HG02973 (cell line): ENCODE measurements at regions not wholly inside any gene's neighbourhood (a gene's known extent, or its start where the extent isn't known, plus 50 kb on each side); places are given as distances from the start of the nearest gene placed in this dataset.

ENCODE experiments used
- ATAC-seq: cut with Tn5 transposase; IDR thresholded peaks from one replicate; pipeline ENCODE4 v1.9.1; 2021; ENCODE audit warnings: moderate library complexity; ENCODE audit not compliant: unreplicated experiment

DNA sequence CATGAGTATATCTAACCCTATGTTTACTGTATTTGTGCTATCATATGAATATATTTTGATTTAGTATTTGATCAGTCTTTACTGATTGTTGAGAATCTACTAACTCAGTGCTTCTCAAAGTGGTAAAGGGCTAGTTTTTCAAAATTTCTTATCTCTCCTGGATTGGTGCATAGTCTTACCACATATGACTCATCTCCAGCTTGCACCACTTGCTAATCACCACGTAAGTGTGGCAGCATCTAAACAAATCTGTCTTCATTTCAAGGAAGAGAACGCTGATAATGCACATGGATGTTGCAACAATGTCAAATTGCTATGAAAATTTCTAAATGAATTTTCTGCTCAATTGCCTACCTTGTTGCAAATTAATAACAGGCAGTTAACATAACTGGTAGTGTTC, 299.5 kb downstream of the PAX1 start:
- ATAC-seq = no peak

DNA sequence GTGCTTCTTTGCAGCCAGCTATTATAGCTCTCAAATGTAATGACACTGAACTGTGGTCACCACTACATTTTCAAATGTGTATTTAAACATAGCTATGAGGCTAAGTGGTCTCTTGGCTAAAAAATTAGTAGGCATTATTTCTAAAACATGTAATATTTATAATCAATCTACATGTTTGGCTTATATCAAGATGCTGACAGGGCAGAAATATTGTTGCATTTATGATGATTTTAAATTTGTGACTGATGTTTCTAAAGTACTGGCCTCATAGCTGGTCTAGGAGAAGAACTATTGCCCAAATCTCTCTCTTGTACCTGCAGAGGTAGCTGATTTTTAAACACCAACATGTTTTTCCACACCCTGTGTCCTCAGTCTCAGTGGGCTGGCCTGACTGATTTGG, 298.2 kb downstream of the PAX1 start:
- ATAC-seq = no peak

DNA sequence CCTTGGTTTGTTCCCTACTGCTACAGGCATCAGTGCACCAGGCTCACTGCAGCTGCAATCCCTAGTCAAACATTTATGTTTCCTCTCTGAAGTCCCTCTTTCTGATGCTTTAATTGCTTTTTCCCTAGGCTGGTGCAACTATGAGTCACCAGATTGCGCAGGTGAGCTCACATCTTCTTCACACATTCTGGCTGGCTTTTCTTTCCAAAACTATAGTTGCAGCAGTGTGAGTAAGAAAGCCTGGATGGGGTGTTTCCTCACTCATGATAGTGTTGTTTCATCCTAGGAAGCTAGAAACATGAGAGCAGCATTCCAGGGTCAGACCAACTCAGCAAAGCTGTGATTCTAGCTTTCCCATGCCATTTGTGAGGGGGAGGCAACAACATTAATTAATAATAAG, 296.4 kb downstream of the PAX1 start:
- no peak for ATAC-seq

DNA sequence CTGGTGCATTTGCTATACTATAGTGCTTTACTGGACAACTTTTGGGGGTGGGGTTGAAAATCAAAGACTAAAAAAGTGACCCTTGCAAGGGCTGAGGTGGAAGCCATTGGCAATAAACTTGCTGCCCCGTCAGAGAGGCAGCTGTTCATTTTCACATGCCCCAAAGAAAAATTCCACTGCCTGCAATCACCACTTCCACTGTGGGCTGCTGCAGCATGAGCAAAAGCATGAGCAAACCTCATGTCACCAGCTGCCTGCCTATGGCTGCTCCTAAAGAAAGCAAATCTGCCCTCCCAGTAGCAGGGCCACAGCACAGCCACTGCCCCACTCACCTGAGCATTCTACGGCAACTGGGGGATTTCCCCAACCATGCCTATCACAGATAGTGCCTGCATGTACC, 290.0 kb downstream of the PAX1 start:
- no peak for ATAC-seq

DNA sequence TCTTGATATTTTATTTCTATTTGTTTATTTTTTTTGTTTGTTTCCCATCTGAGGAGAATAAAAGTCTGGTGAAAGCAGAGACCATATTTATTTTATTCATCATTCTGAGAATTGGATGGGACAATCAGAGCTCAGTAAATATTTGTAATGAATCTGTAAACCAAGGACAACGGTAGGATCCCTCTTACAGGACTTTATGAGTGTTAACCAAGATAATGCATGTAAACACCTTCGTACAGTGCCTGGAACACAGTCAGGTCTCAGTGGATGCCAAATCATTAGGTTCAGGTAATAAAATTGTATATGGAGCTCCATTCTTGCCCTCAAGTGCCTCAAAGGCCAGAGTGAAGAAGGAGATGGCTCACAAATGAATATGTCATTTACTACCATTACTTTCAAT, 288.7 kb downstream of the PAX1 start:
- ATAC-seq = no peak

DNA sequence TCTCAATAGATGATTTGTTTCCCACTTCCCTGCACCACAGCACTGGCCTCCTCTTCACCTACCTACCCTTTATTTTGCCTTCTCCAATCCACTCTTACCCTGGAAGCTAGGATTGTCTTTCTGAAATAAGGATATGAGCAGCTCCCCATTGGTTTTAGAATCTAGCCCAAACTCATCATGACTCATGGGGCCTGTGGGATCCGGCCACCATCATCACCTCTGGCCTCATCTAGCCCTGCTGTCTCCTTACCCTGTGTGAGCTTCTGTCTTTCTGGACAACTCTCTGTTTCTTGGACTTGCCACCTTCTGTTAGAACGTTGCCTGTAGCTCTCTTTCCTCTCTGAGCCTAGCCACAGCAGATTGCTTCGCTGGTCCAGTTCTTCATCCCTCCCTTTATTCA, 277.1 kb downstream of the PAX1 start:
- ATAC-seq = no peak

DNA sequence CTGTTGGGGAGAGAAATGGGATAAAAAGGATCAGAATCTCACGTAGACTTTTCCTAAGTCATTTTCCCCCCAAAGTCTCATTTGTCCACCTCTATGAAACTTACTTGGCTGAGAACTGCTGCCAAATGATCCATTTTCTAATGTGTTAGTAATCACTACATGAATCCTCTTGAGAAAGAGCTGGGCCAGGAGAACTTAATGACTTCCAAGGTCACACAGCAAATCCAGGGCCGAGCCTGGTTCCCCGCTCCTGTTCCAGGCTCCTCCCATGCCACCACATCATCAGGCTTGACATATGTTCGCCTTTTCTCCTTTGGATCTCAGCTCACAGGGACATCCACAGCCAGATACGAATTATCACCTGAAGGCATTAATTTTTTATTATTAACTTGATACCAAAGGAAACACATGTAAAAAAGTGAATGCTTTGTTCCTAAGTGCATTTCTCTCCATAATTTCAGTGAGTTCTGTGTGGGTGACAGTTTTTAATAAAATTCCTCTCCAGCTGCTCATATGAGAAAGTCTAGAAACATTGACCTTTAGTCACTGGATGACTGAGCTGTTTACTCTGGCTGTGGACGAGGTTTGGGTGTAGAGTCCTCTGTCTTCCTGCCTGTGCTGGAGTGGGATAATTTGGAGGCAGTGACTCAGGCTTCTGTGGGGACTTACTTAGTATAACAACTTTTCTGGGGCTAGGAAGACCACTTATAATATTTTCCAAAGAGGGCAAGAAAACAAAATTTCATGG, 276.3 kb downstream of the PAX1 start:
- ATAC-seq = no peak

DNA sequence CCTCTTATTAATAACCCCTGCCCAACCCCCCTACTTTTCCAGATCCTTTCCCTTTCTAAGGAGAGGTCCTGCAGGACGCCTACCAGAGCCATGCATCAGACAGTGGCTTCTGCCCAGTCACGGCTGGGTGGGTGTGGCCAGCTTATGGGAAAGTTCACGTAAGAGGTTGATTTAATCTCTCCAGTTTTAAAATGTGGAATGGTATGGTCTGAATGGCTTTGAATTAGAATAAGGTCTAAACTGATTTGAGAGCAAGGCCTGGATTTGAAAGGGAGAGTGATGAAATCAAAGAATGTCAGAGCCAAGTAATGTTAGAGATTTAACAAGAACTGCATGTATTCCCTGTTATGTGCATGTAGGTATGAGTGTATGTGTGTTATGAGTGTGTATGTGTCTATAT, 275.7 kb downstream of the PAX1 start:
- no peak for ATAC-seq

DNA sequence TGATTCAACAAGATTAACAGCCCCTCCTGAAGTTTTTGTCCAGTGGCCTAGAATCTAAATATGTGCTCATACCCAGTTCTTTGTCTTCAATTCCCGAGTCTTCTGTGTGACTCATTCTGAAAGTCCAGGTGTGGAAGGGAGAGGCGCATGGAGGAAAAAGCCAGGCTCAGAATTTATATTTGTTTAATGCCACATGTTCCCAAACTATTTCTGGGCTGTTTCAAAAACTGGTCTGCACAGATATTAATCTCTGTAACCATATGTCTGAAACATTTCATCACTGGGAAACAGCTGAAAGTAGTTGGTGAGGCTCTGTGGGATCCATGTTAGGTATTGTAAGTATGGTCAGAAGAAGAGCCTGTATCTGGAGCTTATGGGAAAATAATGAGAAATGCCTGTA, 266.0 kb downstream of the PAX1 start:
- no peak for ATAC-seq

DNA sequence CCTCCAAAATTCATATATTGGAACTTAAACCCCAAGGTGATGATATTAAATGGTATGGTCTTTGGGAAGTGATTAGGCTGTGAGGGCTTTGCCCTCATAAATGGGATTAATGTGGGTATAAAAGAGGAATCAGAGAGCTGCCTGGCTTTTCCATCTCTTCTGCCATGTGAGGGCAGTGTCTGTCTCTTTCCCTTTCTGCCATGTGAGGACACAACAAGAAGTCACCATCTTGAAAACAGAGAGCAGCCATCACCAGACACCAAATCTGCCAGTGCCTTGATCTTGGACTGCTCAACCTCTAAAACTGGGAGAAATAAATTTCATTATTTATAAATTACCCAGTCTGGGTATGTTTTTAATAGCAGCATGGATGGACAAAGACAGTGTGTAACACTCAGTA, 263.0 kb downstream of the PAX1 start:
- ATAC-seq = no peak

DNA sequence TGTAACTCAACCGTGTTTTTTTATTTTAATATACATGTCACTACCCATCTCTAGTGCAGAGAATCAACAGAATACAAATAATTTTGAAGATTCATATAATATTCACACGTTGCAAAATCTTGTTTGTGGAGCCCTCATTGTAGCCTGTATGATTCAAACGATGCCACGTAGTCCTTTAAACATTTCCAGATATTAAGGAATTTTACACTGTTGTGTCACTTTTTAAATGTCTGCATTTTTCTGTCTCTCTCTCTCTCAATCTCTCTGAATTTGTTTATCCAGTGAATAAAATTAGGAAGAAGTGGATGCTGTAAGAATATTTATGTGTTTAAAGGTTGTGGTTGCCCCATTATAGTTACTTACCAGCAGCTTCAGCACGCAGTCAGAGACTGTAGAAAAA, 262.0 kb downstream of the PAX1 start:
- ATAC-seq = no peak

DNA sequence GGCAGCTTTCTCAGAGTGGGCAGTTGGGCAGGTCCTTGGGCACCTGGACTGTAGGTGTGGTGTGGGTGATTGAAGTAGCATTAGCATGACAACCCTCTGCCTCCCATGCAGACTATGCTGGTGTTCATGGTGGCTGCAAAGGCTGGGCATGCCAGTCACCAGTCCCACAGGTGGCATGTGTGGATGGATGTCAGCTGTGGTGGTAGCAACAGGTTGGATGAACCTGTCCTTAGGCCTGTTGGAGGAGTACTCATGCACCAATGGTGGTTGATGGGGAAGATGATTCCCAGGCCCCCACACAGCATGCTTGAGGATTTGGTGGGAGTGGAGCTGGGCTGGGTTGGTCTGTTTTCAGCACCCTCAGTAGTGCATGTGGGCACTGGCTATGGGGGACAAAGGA, 251.1 kb downstream of the PAX1 start:
- no peak for ATAC-seq

DNA sequence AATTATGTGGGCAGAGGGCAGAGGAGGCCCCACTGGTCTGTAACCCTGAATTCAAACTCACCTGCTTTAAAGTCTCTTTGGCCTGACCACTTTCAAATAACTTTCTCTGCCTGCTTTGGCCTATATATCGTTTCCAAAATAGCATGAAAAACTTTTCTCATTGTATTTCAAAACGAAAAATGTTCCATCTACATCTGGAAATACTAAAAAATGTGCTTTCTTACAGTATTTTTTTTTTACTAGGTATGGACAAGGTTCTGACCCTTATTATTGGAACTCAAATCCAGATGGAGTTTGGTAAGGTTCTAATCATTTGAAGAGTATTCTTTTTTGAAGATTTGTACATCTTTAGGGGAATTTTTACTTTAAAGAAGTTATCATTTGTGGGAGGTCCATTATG, 241.9 kb downstream of the PAX1 start:
- ATAC-seq = no peak

DNA sequence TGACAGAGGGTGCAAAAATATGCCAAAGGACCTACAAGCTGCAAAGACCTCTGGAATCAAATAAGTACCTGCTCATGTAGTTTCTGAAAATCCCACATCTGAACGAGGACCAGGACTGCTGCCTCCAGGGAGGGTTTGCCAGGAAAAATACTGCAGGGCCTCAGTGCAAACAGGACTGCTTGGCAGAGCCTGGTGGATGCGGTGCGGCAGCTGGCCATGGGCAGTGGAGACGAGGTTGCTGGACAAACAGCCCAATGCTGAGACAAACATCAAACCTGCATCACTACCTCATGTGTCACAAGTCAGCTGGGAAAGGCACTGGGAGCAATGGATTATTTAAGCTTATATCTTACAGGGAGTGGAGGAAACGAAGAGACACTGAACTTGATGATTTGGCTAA, 238.8 kb downstream of the PAX1 start:
- ATAC-seq = no peak

DNA sequence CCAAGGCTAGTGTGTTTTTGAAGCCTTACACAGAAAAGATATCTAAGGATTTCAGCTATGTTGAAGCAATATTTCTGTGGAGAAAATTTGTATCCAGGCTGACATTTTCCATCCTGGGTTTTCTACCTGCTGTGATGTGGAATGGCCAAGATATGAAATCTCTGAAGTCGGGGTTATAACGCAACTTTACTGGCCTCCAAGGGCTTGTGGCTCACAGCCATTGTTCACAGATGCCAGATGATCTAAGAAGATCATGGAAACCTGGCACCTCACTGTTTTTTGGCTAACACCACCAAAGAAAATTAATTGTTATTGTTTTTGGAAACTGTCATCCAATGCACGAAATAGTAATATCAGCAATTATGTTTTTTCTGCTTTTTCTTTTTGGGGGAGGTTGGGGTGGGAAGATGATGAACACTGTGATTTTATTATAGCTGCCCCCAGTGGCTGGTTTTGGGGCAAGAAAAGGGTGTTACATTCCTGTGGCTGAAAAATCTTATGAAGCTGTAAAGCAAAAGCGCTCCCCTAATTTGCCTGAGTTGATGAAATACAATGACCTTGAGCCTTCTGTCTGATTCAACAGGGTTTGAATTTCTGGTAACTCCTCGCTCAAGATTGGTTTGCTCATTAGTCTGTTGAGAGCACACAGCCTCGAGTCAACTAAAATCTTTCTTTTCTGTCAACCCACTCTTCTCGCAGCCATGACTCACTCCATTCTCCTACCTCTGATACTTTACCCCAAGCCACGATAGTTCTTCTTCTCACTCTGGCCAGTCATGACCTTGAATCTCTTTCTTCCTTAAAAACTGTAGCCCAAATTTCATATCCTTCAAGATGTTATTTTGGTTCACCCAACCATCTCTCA, 236.7 kb downstream of the PAX1 start:
- ATAC-seq = no peak

DNA sequence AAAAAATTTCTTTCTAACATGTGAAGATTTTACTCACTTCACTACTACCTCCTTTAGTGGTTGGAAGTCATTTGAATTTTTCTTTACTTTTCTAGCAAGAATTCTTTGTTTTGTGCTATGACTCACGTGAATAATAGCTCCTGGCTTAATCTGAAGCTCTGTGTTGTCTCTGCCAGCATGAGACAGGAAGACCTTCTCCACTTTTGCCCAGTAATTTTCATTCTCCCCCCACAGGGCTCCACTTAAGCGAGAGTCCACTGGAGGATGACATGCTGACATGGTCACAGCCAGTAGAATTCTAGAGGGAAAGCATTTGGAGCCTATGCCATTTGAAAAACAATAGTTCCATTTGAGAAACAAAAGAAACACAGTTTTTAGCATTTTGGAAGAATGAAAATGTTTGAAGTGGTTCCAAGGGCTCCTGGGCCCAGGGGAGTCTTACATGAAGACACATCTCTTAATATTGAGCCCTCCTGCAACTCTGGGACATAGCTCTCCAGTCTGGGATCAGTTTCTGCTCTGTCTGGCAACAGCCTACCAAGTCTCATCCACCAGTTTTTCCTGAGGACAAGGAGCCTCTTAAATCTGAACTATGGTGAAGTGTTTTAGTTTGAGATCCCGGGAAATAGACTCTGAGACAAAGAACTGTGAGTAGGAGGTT, 231.4 kb downstream of the PAX1 start:
- ATAC-seq = no peak

DNA sequence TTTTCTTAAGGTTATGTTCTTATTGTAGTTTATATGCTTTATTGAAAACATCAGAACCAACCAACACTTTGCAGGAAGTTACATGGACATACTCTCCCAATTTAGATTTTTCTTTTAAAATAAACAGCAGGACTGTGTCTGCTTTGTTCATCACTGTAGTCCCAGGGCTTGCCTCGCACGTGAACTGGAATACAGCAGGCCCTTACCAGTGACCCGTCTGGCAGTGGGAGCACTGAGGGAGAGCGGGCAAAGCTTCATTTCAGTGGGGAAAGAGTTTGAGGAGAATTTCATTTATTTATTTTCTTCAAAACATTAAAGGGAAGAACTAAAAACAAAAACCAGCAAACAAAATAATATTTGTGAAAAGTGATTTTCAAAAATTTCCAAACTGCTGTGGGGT, 230.8 kb downstream of the PAX1 start:
- no peak for ATAC-seq

DNA sequence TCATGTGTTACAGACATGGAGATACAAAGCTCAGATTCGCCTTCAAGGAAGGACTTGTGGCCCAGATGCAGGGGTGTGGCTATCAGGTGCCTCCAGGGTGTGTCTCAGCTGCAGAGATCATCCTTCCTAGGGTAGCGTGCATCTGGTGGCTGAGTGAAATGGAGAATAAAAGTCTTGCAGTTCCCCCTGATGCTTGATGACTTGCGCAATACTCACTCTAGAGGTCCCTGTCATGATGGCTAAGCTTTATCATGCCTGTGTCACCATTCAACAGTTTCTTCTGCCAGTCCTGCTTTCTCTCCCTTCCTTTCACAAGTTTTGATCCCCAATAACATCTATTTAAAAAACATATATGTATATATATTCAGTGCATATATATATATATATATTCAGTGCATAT, 228.1 kb downstream of the PAX1 start:
- ATAC-seq = no peak

DNA sequence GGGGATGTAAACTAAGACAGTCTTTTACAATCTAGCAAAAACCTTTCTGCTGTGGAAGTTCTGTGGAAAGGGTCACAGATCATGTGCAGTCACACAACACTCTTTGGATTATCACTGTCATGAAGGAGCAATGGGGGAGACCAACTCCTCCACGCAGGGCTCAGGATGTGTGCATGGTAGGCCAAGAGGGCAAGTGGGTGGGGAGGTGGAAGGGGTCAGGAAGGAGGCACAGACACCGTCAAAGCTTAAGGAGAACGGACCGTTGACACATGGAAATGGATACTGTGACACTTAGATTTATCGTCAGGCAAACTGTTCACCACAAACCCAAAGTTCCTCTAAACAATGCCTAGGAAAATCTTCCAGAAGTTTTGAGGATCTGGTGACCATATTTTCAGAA, 215.8 kb downstream of the PAX1 start:
- ATAC-seq = no peak

DNA sequence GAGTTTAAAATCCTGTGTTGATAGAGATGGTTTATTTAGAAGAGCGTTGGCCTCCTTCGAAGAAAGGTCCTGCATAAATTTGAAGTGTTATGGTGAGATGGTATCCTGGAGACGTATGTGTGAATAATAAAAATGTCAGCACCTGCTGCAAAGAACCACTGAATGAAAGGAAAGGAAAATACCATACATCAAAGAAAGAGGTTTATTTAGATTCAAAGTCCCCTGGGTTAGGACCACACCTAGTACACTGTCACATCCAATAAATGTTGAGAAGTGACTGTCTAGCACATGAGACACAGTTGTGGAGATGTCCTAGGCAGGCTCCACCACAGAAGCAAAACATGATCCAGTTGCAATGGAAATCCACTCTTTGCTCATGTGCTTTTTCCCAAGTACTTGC, 214.7 kb downstream of the PAX1 start:
- no peak for ATAC-seq

DNA sequence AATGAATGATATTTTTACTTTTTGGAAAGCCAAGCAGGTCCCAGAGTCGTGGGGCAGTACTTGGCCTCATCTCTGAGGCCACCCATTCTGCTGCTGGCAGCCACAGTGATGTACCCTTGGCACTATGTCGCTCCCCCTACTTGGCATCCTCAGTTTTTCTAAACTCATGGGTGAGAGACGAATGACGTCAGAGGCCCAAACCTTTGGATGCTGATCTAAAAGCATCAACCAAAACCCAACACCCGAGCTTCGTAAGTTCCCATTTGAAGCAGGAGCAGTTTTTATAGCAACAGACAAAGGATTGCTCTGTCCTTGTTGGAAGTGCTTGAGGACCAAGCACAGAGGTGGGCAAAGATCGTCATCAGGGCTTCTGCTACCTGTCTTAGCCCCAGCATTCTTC, 212.9 kb downstream of the PAX1 start:
- no peak for ATAC-seq

DNA sequence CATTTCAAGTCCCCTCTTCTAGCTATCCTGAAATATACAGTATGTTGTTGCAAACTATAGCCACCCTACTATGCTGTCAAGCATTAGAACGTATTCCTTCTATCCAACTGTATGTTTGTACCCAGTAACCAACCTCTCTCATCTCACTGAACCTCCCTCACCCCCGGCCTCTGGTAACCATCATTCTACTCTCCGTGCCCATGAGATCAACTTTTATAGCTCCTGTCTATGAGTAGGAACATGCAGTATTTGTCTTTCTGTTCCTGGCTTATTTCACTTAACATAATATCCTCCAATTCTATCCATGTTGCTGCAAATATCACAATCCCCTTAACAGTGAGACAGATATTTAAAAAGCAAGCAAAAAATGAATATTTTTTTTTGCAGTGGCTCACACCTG, 196.9 kb downstream of the PAX1 start:
- ATAC-seq = no peak
